HepG2 (cell line): ENCODE measurements at regions not wholly inside any gene's neighbourhood (a gene's known extent, or its start where the extent isn't known, plus 50 kb on each side); places are given as distances from the start of the nearest gene placed in this dataset.

ENCODE experiments used
- ATAC-seq: fragments of 200-7000 bp; cut with Tn5 transposase; 3 replicates; pipeline ENCODE4 v1.9.1; 2020; ENCODE audit warnings: mild to moderate bottlenecking, moderate library complexity
- BruUV-seq: library from RNA; stranded (reverse); fragments of 400-500 nt; replicated peaks from 2 replicates; lab custom pipeline; 2021; lab: Mats Ljungman, UMichigan
- CTCF ChIA-PET: fragments of 300-600 bp; formaldehyde crosslinking; extraction: SDS; loops from one replicate; lab custom pipeline; 2021; ENCODE audit warnings: low total read pairs, inconsistent platforms, low intra/inter-chr PET ratio; lab: Yijun Ruan, JAX
- POLR2A ChIA-PET: fragments of 350-600 bp; sonication (Branson Sonifier 250); formaldehyde crosslinking; loops from one replicate; lab custom pipeline; 2020; ENCODE audit warnings: antibody characterized with exemption, inconsistent platforms; lab: Yijun Ruan, JAX
- DNase-seq: peaks from one replicate; pipeline ENCODE4 v3.0.0-alpha.2; 2015; ENCODE audit warnings: low spot score
- FAIRE-seq: peaks from 3 replicates; lab custom pipeline; 2011; peaks lifted over from hg19 to GRCh38; lab: Jason Lieb, UNC
- H2AFZ ChIP-seq: one replicate; pipeline ENCODE4 v1.6.1; 2011; ENCODE audit warnings: low read length, inconsistent platforms
- H3K27ac ChIP-seq: fragments of 300-600 bp; 3 replicates; pipeline ENCODE4 v1.8.0; 2011; ENCODE audit warnings: mixed run types, mild to moderate bottlenecking, mixed read lengths, low read length, inconsistent platforms; ENCODE audit not compliant: insufficient read depth; ENCODE audit errors: extremely low read length
- H3K27me3 ChIP-seq, 2 experiments: fragments of 200-600 bp in 1 of 2; 2 replicates in 1 of 2; 3 replicates in 1 of 2; pipeline versions ENCODE4 v1.6.0 to v1.8.0; 2011; ENCODE audit warnings: low read length in 2 of 2, mild to moderate bottlenecking in 2 of 2, moderate library complexity in 2 of 2, inconsistent platforms in 1 of 2; ENCODE audit not compliant: insufficient read depth in 2 of 2, control insufficient read depth in 1 of 2
- H3K36me3 ChIP-seq, 2 experiments: fragments of 200-600 bp in 1 of 2; replicated peaks in 1 of 2; 2 replicates in 1 of 2; 3 replicates in 1 of 2; pipeline versions ENCODE4 v1.5.1 to v1.8.0; 2011; ENCODE audit warnings: low read length in 2 of 2, inconsistent platforms in 1 of 2; ENCODE audit not compliant: insufficient read depth in 2 of 2, control insufficient read depth in 1 of 2
- H3K4me1 ChIP-seq: 2 replicates; pipeline ENCODE4 v1.5.1; 2012; ENCODE audit warnings: low read length, inconsistent platforms; ENCODE audit not compliant: insufficient read depth
- H3K4me2 ChIP-seq: 2 replicates; pipeline ENCODE4 v1.6.0; 2011; ENCODE audit warnings: low read depth, low read length, inconsistent platforms
- H3K4me3 ChIP-seq, 3 experiments: fragments of 200-600 bp in 1 of 3; sonication (generic), shearing (Covaris generic) in 1 of 3; replicated peaks in 1 of 3; 2 replicates each; pipeline ENCODE4 v1.5.1; 2011 to 2016; ENCODE audit warnings: low read length in 3 of 3, inconsistent platforms in 2 of 3, low read depth in 2 of 3, mild to moderate bottlenecking in 2 of 3, control low read depth in 1 of 3, mixed read lengths in 1 of 3; ENCODE audit not compliant: insufficient read depth in 1 of 3
- H3K79me2 ChIP-seq: one replicate; pipeline ENCODE4 v1.6.1; 2011; ENCODE audit warnings: low read length, inconsistent platforms; ENCODE audit not compliant: insufficient read depth
- H3K9ac ChIP-seq: 2 replicates; pipeline ENCODE4 v1.6.0; 2011; ENCODE audit warnings: mild to moderate bottlenecking, low read depth, low read length, inconsistent platforms; ENCODE audit not compliant: insufficient read depth
- H3K9me3 ChIP-seq: 2 replicates; pipeline ENCODE4 v1.5.1; 2012; ENCODE audit warnings: mild to moderate bottlenecking, low read length
- H4K20me1 ChIP-seq: 2 replicates; pipeline ENCODE4 v1.6.0; 2011; ENCODE audit warnings: inconsistent platforms, mild to moderate bottlenecking, low read length, moderate library complexity; ENCODE audit not compliant: insufficient read depth
- CBFB ChIP-seq: sonication (generic); formaldehyde crosslinking; IDR thresholded peaks from 2 replicates; pipeline ENCODE4 v1.4.0; 2020; ENCODE audit warnings: missing genetic modification reagents
- HHEX ChIP-seq: IDR thresholded peaks from 2 replicates; pipeline ENCODE4 v1.6.1; 2016; ENCODE audit warnings: control low read depth
- NFE2L2 ChIP-seq: fragments of 150-350 bp; IDR thresholded peaks from 2 replicates; pipeline ENCODE4 v1.6.1; 2014; ENCODE audit warnings: low read length
- NR2F2 ChIP-seq: IDR thresholded peaks from 2 replicates; pipeline ENCODE4 v1.6.1; 2012; ENCODE audit warnings: low read depth, inconsistent platforms, borderline replicate concordance
- PPARG ChIP-seq: conservative IDR thresholded peaks from 2 replicates; pipeline ENCODE4 v1.6.1; 2016; ENCODE audit warnings: missing biosample characterization, missing genetic modification reagents
- REST ChIP-seq, 2 experiments: IDR thresholded peaks; 2 replicates each; pipeline ENCODE4 v1.6.1; 2011 to 2012; ENCODE audit warnings: low read length in 2 of 2, borderline replicate concordance in 1 of 2, low read depth in 1 of 2, mild to moderate bottlenecking in 1 of 2, moderate library complexity in 1 of 2
- SMAD1 ChIP-seq: sonication (generic); formaldehyde crosslinking; IDR thresholded peaks from 2 replicates; pipeline ENCODE4 v1.4.0; 2020; ENCODE audit warnings: missing genetic modification reagents, low read depth, mild to moderate bottlenecking, borderline replicate concordance
- TFAP4 ChIP-seq: sonication (generic); IDR thresholded peaks from 2 replicates; pipeline ENCODE4 v1.6.1; 2016; ENCODE audit warnings: low read depth, borderline replicate concordance
- TOPORS ChIP-seq: sonication (generic); formaldehyde crosslinking; IDR thresholded peaks from 2 replicates; pipeline ENCODE4 v1.8.0; 2023; ENCODE audit warnings: mild to moderate bottlenecking, missing genetic modification reagents
- ZBTB2 ChIP-seq: sonication (generic); formaldehyde crosslinking; IDR thresholded peaks from 2 replicates; pipeline ENCODE4 v1.8.0; 2022; ENCODE audit warnings: low read depth, missing genetic modification reagents
- ZNF274 ChIP-seq: sonication (generic); formaldehyde crosslinking; IDR thresholded peaks from 2 replicates; pipeline ENCODE4 v1.5.1; 2020; ENCODE audit warnings: mild to moderate bottlenecking, missing genetic modification reagents
- ZNF543 ChIP-seq: sonication (generic); formaldehyde crosslinking; IDR thresholded peaks from 2 replicates; pipeline ENCODE4 v1.4.0; 2020; ENCODE audit warnings: mild to moderate bottlenecking, missing genetic modification reagents
- ZNF546 ChIP-seq: sonication (generic); formaldehyde crosslinking; conservative IDR thresholded peaks from 2 replicates; pipeline ENCODE4 v1.8.1; 2023; ENCODE audit warnings: mild to moderate bottlenecking, missing genetic modification reagents
- ZNF556 ChIP-seq: sonication (generic); formaldehyde crosslinking; IDR thresholded peaks from 2 replicates; pipeline ENCODE4 v1.4.0; 2020; ENCODE audit warnings: mild to moderate bottlenecking, missing genetic modification reagents, borderline replicate concordance
- WGBS: methylation state at CpG from one replicate; pipeline ENCODE4 v1.1.6; 2017; ENCODE audit warnings: low lambda C conversion rate; 5-methylcytosine and 5-hydroxymethylcytosine counted together
- in situ Hi-C: cut with HindIII; loops from 2 replicates; pipeline ENCODE4 v1.10.0; 2017; ENCODE audit warnings: low pct_unique_long_range_greater_than_20kb; ENCODE audit not compliant: extremely low pct_ligation_motif_present
- intact Hi-C: fragments of 100-400 bp; cut with micrococcal nuclease; formaldehyde crosslinking; loops from one replicate; pipeline ENCODE4 v1.10.0; 2022; ENCODE audit not compliant: unreplicated experiment
- TF ChIP-seq, protein P1 (sequence below), 2 experiments: sonication (generic) in 1 of 2; formaldehyde crosslinking in 1 of 2; IDR thresholded peaks; 2 replicates each; pipeline versions ENCODE4 v1.5.1 to v1.6.1; 2011 to 2020; ENCODE audit warnings: borderline replicate concordance in 1 of 2, low read depth in 1 of 2, low read length in 1 of 2, mild to moderate bottlenecking in 1 of 2, missing genetic modification reagents in 1 of 2, moderate library complexity in 1 of 2

DNA sequence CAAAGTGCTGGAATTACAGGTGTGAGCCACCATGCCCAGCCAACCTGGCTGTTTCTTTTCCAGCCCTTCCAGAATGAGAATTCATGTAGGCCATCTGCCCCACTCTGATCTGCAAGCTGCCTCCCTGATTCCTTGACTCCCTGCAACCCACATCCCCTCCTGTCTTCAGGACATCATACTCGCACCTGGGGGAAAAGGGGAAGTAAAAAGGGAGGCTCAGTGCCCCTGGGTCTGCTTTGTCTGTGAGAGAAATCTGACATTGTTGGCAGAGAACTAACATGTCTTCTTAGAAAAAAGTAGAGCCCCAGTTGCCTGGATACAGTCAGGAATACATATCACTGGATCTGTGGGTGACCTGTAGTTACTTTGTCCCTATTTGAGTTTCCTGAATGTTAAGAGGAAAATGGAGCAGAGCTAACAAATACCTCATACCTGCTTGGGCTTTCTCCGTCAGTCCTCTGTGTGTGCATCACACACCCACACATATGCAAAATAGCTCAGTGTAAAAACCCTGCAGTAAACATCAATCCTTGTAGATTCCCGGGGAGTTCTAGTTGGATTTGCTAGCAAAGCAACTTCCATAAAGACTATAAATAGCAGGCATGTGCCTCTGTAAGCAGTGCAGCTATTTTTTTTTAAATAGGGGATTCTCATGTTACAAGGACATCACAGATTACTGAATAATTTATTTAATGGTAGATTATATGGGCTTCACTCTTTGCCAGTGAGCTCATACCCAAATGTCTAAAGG lies 62.9 kb downstream of the TEX35 start (continued):
- TF ChIP-seq ZNF556 (no peak), TOPORS (CRISPR knock-in tag) (no peak), HHEX (CRISPR knock-in tag) (no peak), ZNF546 (no peak)
- TF ChIP-seq, protein P1, sequence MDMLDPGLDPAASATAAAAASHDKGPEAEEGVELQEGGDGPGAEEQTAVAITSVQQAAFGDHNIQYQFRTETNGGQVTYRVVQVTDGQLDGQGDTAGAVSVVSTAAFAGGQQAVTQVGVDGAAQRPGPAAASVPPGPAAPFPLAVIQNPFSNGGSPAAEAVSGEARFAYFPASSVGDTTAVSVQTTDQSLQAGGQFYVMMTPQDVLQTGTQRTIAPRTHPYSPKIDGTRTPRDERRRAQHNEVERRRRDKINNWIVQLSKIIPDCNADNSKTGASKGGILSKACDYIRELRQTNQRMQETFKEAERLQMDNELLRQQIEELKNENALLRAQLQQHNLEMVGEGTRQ (IDR thresholded peaks at IDR 0.05; ENCODE audit: low read depth, low read length): no peak
- TF ChIP-seq, protein P1 (CRISPR knock-in tag; IDR thresholded peaks at IDR 0.05; ENCODE audit: borderline replicate concordance): no peak

- POLR2A ChIA-PET: no interaction called here
- no peak overlapping the region for H3K4me3 ChIP-seq
- H3K27me3 ChIP-seq: no peaks in the 10 kb centered on the region
- no peaks in the 10 kb centered on the region for H3K36me3 ChIP-seq
- no peaks in the 10 kb centered on the region for H3K9me3 ChIP-seq
- H3K4me2 ChIP-seq: no peak overlapping the region
- H3K9ac ChIP-seq: no peak overlapping the region
- H2AFZ ChIP-seq: no peak overlapping the region
- no peak overlapping the region for H3K27ac ChIP-seq
- FAIRE-seq: no peak
- no peak for ATAC-seq
- in situ Hi-C loops: no loop called here
- WGBS: 87% methylated on average over 6 of the region's 6 CpGs
- CTCF ChIA-PET: no interaction called here
- H4K20me1 ChIP-seq: no peaks in the 10 kb centered on the region
- BruUV-seq: no TSS peak
- no peaks in the 10 kb centered on the region for H3K79me2 ChIP-seq
- DNase-seq: no peak
- 0 out of 2 replicates have a peak, but pooled peaks cover 2% of the 10 kb centered on the region for H3K4me1 ChIP-seq
- intact Hi-C loops: no loop called here
- TF ChIP-seq ZBTB2 (CRISPR knock-in tag) (no peak), NR2F2 (no peak), TFAP4 (no peak), NFE2L2 (no peak), CBFB (CRISPR knock-in tag) (no peak), PPARG (CRISPR knock-in tag) (no peak), ZNF274 (no peak), SMAD1 (no peak), REST (IDR thresholded peaks at IDR 0.05; ENCODE audit: borderline replicate concordance in 1 of 2, low read depth in 1 of 2, low read length in 2 of 2) (no peak), ZNF543 (no peak)
These were observed 63.9 kb downstream of the TEX35 start for GRCh38 chr1:178576841-178577240.
